ENCODE measurements at regions not wholly inside any gene's neighbourhood (a gene's known extent, or its start where the extent isn't known, plus 50 kb on each side); places are given as distances from the start of the nearest gene placed in this dataset.

- FAIRE-seq (no peak), DNase-seq (no peak)
- H3K9me3 ChIP-seq (ENCODE audit: control insufficient read depth in 2 of 3, insufficient read depth in 1 of 3, low read length in 3 of 3) = no peaks in the 10 kb centered on the region
- H3K4me1 ChIP-seq (ENCODE audit: control insufficient read depth in 2 of 3, insufficient read depth in 2 of 3, low read depth in 1 of 3, low read length in 3 of 3) = no peaks in the 10 kb centered on the region
- H3K27ac ChIP-seq (ENCODE audit: low read depth in 2 of 2, low read length in 2 of 2) = no peak overlapping the region
- no peak overlapping the region for H3K4me3 ChIP-seq (ENCODE audit: low read length in 3 of 3)
- no peaks in the 10 kb centered on the region for H3K36me3 ChIP-seq (ENCODE audit: control insufficient read depth in 2 of 3, insufficient read depth in 3 of 3, low read length in 3 of 3)
- H3K9ac ChIP-seq (ENCODE audit: low read length in 3 of 3) = no peak overlapping the region
- TF ChIP-seq, protein P1, sequence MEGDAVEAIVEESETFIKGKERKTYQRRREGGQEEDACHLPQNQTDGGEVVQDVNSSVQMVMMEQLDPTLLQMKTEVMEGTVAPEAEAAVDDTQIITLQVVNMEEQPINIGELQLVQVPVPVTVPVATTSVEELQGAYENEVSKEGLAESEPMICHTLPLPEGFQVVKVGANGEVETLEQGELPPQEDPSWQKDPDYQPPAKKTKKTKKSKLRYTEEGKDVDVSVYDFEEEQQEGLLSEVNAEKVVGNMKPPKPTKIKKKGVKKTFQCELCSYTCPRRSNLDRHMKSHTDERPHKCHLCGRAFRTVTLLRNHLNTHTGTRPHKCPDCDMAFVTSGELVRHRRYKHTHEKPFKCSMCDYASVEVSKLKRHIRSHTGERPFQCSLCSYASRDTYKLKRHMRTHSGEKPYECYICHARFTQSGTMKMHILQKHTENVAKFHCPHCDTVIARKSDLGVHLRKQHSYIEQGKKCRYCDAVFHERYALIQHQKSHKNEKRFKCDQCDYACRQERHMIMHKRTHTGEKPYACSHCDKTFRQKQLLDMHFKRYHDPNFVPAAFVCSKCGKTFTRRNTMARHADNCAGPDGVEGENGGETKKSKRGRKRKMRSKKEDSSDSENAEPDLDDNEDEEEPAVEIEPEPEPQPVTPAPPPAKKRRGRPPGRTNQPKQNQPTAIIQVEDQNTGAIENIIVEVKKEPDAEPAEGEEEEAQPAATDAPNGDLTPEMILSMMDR (IDR thresholded peaks at IDR 0.05; ENCODE audit: borderline replicate concordance, extremely low read depth, insufficient read depth) = no peak
- no peaks in the 10 kb centered on the region for H3K27me3 ChIP-seq (ENCODE audit: control insufficient read depth, insufficient read depth, low read length)
- intact Hi-C loops (cut with DNase I) = no loop called here
Observed at GRCh38 chr13:54836273-54836672, 1807.7 kb downstream of the OLFM4 start.

- H3K27ac ChIP-seq (ENCODE audit: low read depth in 2 of 2, low read length in 2 of 2) = no peak overlapping the region
- no peak for DNase-seq
- no peak overlapping the region for H3K4me3 ChIP-seq (ENCODE audit: low read length in 3 of 3)
- intact Hi-C loops (cut with DNase I) = no loop called here
- FAIRE-seq = no peak
- no peaks in the 10 kb centered on the region for H3K36me3 ChIP-seq (ENCODE audit: control insufficient read depth in 2 of 3, insufficient read depth in 3 of 3, low read length in 3 of 3)
- TF ChIP-seq, protein P1 (IDR thresholded peaks at IDR 0.05; ENCODE audit: borderline replicate concordance, extremely low read depth, insufficient read depth) = no peak
- H3K9me3 ChIP-seq (ENCODE audit: control insufficient read depth in 2 of 3, insufficient read depth in 1 of 3, low read length in 3 of 3) = no peaks in the 10 kb centered on the region
- H3K4me1 ChIP-seq (ENCODE audit: control insufficient read depth in 2 of 3, insufficient read depth in 2 of 3, low read depth in 1 of 3, low read length in 3 of 3) = no peaks in the 10 kb centered on the region
- H3K27me3 ChIP-seq (ENCODE audit: control insufficient read depth, insufficient read depth, low read length) = no peaks in the 10 kb centered on the region
- no peak overlapping the region for H3K9ac ChIP-seq (ENCODE audit: low read length in 3 of 3)
Observed at GRCh38 chr13:54841682-54842081, 1813.1 kb downstream of the OLFM4 start.

DNA sequence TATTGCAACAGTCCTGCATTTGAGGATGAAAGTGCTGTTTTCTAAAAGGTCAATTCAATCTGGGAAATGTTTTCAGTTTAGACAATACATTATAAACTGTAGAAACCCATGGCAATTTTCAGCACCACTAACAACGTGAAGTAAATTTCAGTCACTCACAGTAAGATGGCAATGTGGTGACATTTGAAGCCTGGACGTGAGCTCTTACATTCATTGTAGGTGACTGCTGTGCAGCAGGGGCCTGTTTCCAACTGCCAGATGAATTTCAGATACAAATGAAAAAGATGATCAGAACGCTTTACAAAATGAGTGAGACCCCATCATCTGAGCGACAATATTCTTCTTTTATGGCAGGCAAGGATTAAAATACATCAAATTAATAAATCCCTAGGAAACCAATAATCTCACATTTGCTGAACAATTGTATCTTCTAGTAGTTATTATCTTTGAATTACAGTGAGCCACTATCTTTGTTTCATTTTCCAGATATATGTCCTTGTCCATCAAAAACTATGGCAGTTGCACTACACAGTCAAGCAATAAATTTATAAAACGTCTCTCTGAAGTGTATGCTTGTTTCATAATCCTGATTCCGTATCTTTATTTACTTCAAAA lies 1816.8 kb downstream of the OLFM4 start:
- Histone ChIP-seq H3K27ac (ENCODE audit: low read depth in 2 of 2, low read length in 2 of 2) (no peak overlapping the region), H3K27me3 (ENCODE audit: control insufficient read depth, insufficient read depth, low read length) (no peaks in the 10 kb centered on the region), H3K36me3 (ENCODE audit: control insufficient read depth in 2 of 3, insufficient read depth in 3 of 3, low read length in 3 of 3) (no peaks in the 10 kb centered on the region), H3K9me3 (ENCODE audit: control insufficient read depth in 2 of 3, insufficient read depth in 1 of 3, low read length in 3 of 3) (no peaks in the 10 kb centered on the region), H3K4me1 (ENCODE audit: control insufficient read depth in 2 of 3, insufficient read depth in 2 of 3, low read depth in 1 of 3, low read length in 3 of 3) (no peaks in the 10 kb centered on the region), H3K9ac (ENCODE audit: low read length in 3 of 3) (no peak overlapping the region), H3K4me3 (ENCODE audit: low read length in 3 of 3) (no peak overlapping the region)
- no peak for DNase-seq
- no peak for FAIRE-seq
- TF ChIP-seq, protein P1 (IDR thresholded peaks at IDR 0.05; ENCODE audit: borderline replicate concordance, extremely low read depth, insufficient read depth) = no peak
- intact Hi-C loops (cut with DNase I) = no loop called here

GRCh38 chr13:54852831-54853230 lies 1824.2 kb downstream of the OLFM4 start:
- Histone ChIP-seq H3K36me3 (ENCODE audit: control insufficient read depth in 2 of 3, insufficient read depth in 3 of 3, low read length in 3 of 3) (no peaks in the 10 kb centered on the region), H3K4me3 (ENCODE audit: low read length in 3 of 3) (no peak overlapping the region), H3K9ac (ENCODE audit: low read length in 3 of 3) (no peak overlapping the region), H3K27me3 (ENCODE audit: control insufficient read depth, insufficient read depth, low read length) (no peaks in the 10 kb centered on the region), H3K4me1 (ENCODE audit: control insufficient read depth in 2 of 3, insufficient read depth in 2 of 3, low read depth in 1 of 3, low read length in 3 of 3) (no peaks in the 10 kb centered on the region), H3K9me3 (ENCODE audit: control insufficient read depth in 2 of 3, insufficient read depth in 1 of 3, low read length in 3 of 3) (no peaks in the 10 kb centered on the region), H3K27ac (ENCODE audit: low read depth in 2 of 2, low read length in 2 of 2) (no peak overlapping the region)
- FAIRE-seq (no peak), DNase-seq (no peak)
- TF ChIP-seq, protein P1 (IDR thresholded peaks at IDR 0.05; ENCODE audit: borderline replicate concordance, extremely low read depth, insufficient read depth) = no peak
- intact Hi-C loops (cut with DNase I) = no loop called here

Measured in kidney (tissue), 13 donors.